Renal cortical epithelial cell (primary cell): ENCODE measurements at regions not wholly inside any gene's neighbourhood (a gene's known extent, or its start where the extent isn't known, plus 50 kb on each side); places are given as distances from the start of the nearest gene placed in this dataset.
"Not testable (repeated sequence)": the region's sequence is repeated elsewhere in the genome, so short reads cannot be mapped to it uniquely, and the experiment has no call there.

Experiments
- DNase-seq: peaks from one replicate; pipeline ENCODE4 v3.0.0-alpha.2; 2011; ENCODE audit warnings: low read depth

- no peak for DNase-seq
Measured at GRCh38 chr2:239804161-239805042, 220.7 kb downstream of the NDUFA10 start.

- no peak for DNase-seq
Measured at GRCh38 chr2:239803766-239804115, 221.4 kb downstream of the NDUFA10 start.

- DNase-seq: no peak
Measured at GRCh38 chr2:239803102-239803765, 221.9 kb downstream of the NDUFA10 start.

GRCh38 chr2:239802185-239802649, 222.9 kb downstream of the NDUFA10 start:
- no peak for DNase-seq

GRCh38 chr2:239801404-239802184, 223.5 kb downstream of the NDUFA10 start:
- DNase-seq: no peak

- no peak for DNase-seq
Measured at GRCh38 chr2:239800785-239801386, 224.3 kb downstream of the NDUFA10 start.

- no peak for DNase-seq
Measured at GRCh38 chr2:239797316-239797715, 227.8 kb downstream of the NDUFA10 start.

- not testable (repeated sequence) for DNase-seq
Measured at GRCh38 chr2:239795761-239796160, 229.4 kb downstream of the NDUFA10 start.

GRCh38 chr2:239793836-239794235, 231.3 kb downstream of the NDUFA10 start:
- DNase-seq: no peak

GRCh38 chr2:239793086-239793485, 232.1 kb downstream of the NDUFA10 start:
- no peak for DNase-seq

- DNase-seq: no peak
Measured at GRCh38 chr2:239792405-239793084, 232.6 kb downstream of the NDUFA10 start.

- no peak for DNase-seq
Measured at GRCh38 chr2:239791526-239792404, 233.4 kb downstream of the NDUFA10 start.

GRCh38 chr2:239790721-239791120, 234.4 kb downstream of the NDUFA10 start:
- no peak for DNase-seq

GRCh38 chr2:239790313-239790712, 234.8 kb downstream of the NDUFA10 start:
- no peak for DNase-seq

GRCh38 chr2:239789711-239790110, 235.4 kb downstream of the NDUFA10 start:
- no peak for DNase-seq

- DNase-seq: no peak
Measured at GRCh38 chr2:239788576-239789098, 236.5 kb downstream of the NDUFA10 start.

GRCh38 chr2:239787538-239788050, 237.5 kb downstream of the NDUFA10 start:
- DNase-seq: no peak

- DNase-seq: no peak
Measured at GRCh38 chr2:239786791-239787190, 238.4 kb downstream of the NDUFA10 start.

- no peak for DNase-seq
Measured at GRCh38 chr2:239781454-239781853, 243.7 kb downstream of the NDUFA10 start.
